ENCODE measurements at regions not wholly inside any gene's neighbourhood (a gene's known extent, or its start where the extent isn't known, plus 50 kb on each side); places are given as distances from the start of the nearest gene placed in this dataset.

- TF ChIP-seq CTCF (IDR thresholded peaks at IDR 0.05) (no peak), POLR2A (IDR thresholded peaks at IDR 0.05) (no peak)
Measured at GRCh38 chrX:120015145-120016067, 62.1 kb downstream of the RHOXF2B start.
